MM.1S (cell line): ENCODE measurements at regions not wholly inside any gene's neighbourhood (a gene's known extent, or its start where the extent isn't known, plus 50 kb on each side); places are given as distances from the start of the nearest gene placed in this dataset.

Experiments
- DNase-seq: peaks from one replicate; pipeline ENCODE4 v3.0.0-alpha.2; 2015
- H2AFZ ChIP-seq: fragments of 300-600 bp; sonication (generic); 2 replicates; pipeline ENCODE4 v1.6.0; 2016; ENCODE audit warnings: antibody characterized with exemption, low read length
- H3F3A ChIP-seq: fragments of 300-600 bp; sonication (generic); 2 replicates; pipeline ENCODE4 v1.6.1; 2016; ENCODE audit warnings: mild to moderate bottlenecking, antibody characterized with exemption, low read length, moderate library complexity, mixed read lengths; ENCODE audit not compliant: insufficient read depth
- H3K27ac ChIP-seq: fragments of 300-600 bp; sonication (generic); 2 replicates; pipeline ENCODE4 v1.5.1; 2016; ENCODE audit warnings: mild to moderate bottlenecking, low read length
- H3K27me3 ChIP-seq: fragments of 300-600 bp; sonication (generic); replicated peaks from 2 replicates; pipeline ENCODE4 v1.6.0; 2016; ENCODE audit warnings: low read length; ENCODE audit not compliant: insufficient read depth
- H3K36me3 ChIP-seq: fragments of 300-600 bp; sonication (generic); replicated peaks from 2 replicates; pipeline ENCODE4 v1.6.1; 2016; ENCODE audit warnings: mild to moderate bottlenecking, low read length, mixed read lengths; ENCODE audit not compliant: insufficient read depth
- H3K4me1 ChIP-seq: fragments of 300-600 bp; sonication (generic); 2 replicates; pipeline ENCODE4 v1.6.1; 2016; ENCODE audit warnings: low read length, mixed read lengths
- H3K4me2 ChIP-seq: fragments of 300-600 bp; sonication (generic); 2 replicates; pipeline ENCODE4 v1.6.0; 2016; ENCODE audit warnings: low read depth, low read length
- H3K4me3 ChIP-seq: fragments of 300-600 bp; sonication (generic); 2 replicates; pipeline ENCODE4 v1.5.1; 2016; ENCODE audit warnings: low read length, mixed read lengths
- H3K79me2 ChIP-seq: fragments of 300-600 bp; sonication (generic); 2 replicates; pipeline ENCODE4 v1.6.1; 2016; ENCODE audit warnings: mixed run types, low read length, mixed read lengths
- H3K9ac ChIP-seq: fragments of 300-600 bp; sonication (generic); 2 replicates; pipeline ENCODE4 v1.6.1; 2016; ENCODE audit warnings: low read length, mixed read lengths
- H3K9me2 ChIP-seq: fragments of 300-600 bp; sonication (generic); replicated peaks from 2 replicates; pipeline ENCODE4 v1.6.1; 2016; ENCODE audit warnings: mild to moderate bottlenecking, low read length, mixed read lengths; ENCODE audit not compliant: insufficient read depth
- H3K9me3 ChIP-seq: fragments of 300-600 bp; sonication (generic); replicated peaks from 2 replicates; pipeline ENCODE4 v1.6.1; 2016; ENCODE audit warnings: mild to moderate bottlenecking, low read length, mixed read lengths; ENCODE audit not compliant: insufficient read depth
- H4K20me1 ChIP-seq: fragments of 300-600 bp; sonication (generic); 2 replicates; pipeline ENCODE4 v1.6.1; 2016; ENCODE audit warnings: mild to moderate bottlenecking, low read length, moderate library complexity, mixed read lengths; ENCODE audit not compliant: insufficient read depth
- CTCF ChIP-seq: fragments of 300-600 bp; sonication (generic); IDR thresholded peaks from 2 replicates; pipeline ENCODE4 v1.5.1; 2016; ENCODE audit warnings: antibody characterized with exemption, low read length, mixed read lengths
- EZH2 ChIP-seq: fragments of 300-600 bp; sonication (generic); optimal IDR thresholded peaks from 2 replicates; pipeline ENCODE3; 2017; ENCODE audit warnings: low read depth, mild to moderate bottlenecking, antibody characterized with exemption, low read length, mixed read lengths
- EZH2phosphoT487 ChIP-seq: fragments of 300-600 bp; sonication (generic); IDR thresholded peaks from 2 replicates; pipeline ENCODE4 v1.6.1; 2018; ENCODE audit warnings: antibody characterized with exemption, low read length

DNA sequence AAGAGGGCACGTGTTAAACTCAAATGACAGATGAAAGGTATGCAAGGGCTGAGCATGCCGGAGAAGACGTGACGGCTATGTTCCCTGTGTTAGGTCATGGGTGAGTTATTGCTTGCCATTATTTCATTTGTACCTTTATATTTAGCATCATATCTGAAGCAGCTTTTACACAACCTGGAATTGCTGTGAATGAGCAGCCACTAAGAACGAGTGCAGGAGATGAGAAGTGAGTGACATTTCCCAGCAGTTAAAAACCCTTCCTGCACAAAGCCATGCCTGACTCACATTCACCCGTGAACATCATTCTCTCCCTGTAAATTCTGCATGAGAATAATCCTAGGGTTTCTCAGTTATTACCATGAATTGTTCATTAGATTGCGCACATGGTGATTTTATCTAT, 433.2 kb upstream of the ZFP42 start:
- H3K9ac ChIP-seq = no peak overlapping the region
- no peak overlapping the region for H3K4me3 ChIP-seq
- H4K20me1 ChIP-seq = no peaks in the 10 kb centered on the region
- H3K79me2 ChIP-seq = no peaks in the 10 kb centered on the region
- H3K27me3 ChIP-seq = no peaks in the 10 kb centered on the region
- no peak overlapping the region for H3K4me2 ChIP-seq
- no peak overlapping the region for H2AFZ ChIP-seq
- H3K36me3 ChIP-seq = no peaks in the 10 kb centered on the region
- no peak for DNase-seq
- no peaks in the 10 kb centered on the region for H3K4me1 ChIP-seq
- H3K9me2 ChIP-seq = no peaks in the 10 kb centered on the region
- no peaks in the 10 kb centered on the region for H3K9me3 ChIP-seq
- no peak overlapping the region for H3K27ac ChIP-seq
- TF ChIP-seq EZH2phosphoT487 = no peak
- no peak for TF ChIP-seq EZH2
- TF ChIP-seq CTCF = no peak
- H3F3A ChIP-seq = no peaks in the 10 kb centered on the region

DNA sequence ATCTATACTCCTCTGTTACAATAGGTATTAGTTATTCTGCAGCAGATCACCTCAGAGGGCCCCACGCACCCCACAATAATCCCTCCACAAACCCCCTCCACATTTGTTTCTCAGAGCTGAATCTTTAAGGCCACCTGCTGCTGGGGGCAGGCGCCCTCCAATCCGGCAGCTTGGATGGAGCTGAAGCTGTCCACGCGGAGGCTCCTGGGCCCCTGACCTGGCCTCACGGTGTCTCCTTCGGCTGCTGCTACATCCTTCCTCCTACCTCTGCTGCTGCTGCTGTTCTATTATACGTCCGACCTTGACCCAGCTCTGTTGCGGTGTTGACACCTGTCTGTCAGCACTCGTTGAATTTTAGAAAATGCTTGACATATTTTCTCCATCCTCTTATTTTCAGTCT, 430.2 kb upstream of the ZFP42 start:
- TF ChIP-seq EZH2 (no peak), CTCF (no peak), EZH2phosphoT487 (no peak)
- Histone ChIP-seq H3K4me2 (no peak overlapping the region), H2AFZ (no peak overlapping the region), H4K20me1 (no peaks in the 10 kb centered on the region), H3K9ac (no peak overlapping the region), H3K9me3 (no peaks in the 10 kb centered on the region), H3K9me2 (no peaks in the 10 kb centered on the region), H3K4me1 (no peaks in the 10 kb centered on the region), H3K27ac (no peak overlapping the region), H3F3A (no peaks in the 10 kb centered on the region), H3K36me3 (no peaks in the 10 kb centered on the region), H3K27me3 (no peaks in the 10 kb centered on the region), H3K4me3 (no peak overlapping the region), H3K79me2 (no peaks in the 10 kb centered on the region)
- DNase-seq = no peak

DNA sequence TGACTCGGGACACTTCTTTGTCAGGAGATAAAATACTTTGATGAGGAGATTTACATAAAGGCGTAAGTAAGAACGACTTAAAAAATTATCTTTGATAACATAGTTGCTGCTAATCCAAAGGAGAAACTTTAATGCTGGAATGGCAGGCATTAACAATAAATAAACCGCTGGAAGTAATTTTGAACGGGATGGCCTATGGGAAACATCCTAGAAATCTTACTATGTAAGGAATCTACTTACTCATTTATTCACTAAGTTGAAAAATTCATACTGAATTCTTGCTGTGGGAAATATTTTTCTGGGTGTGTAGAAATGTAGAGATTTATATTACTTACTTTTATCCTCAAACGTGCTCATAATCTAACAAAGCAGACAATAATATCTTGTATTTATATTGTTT, 425.7 kb upstream of the ZFP42 start:
- Histone ChIP-seq H3K9me3 (no peaks in the 10 kb centered on the region), H3K27ac (no peak overlapping the region), H3K27me3 (no peaks in the 10 kb centered on the region), H3K4me2 (no peak overlapping the region), H3K79me2 (no peaks in the 10 kb centered on the region), H3K9me2 (no peaks in the 10 kb centered on the region), H3K36me3 (no peaks in the 10 kb centered on the region), H3K9ac (no peak overlapping the region), H2AFZ (no peak overlapping the region), H4K20me1 (no peaks in the 10 kb centered on the region), H3K4me1 (no peaks in the 10 kb centered on the region), H3K4me3 (no peak overlapping the region), H3F3A (no peaks in the 10 kb centered on the region)
- no peak for DNase-seq
- TF ChIP-seq EZH2phosphoT487 = no peak
- no peak for TF ChIP-seq CTCF

DNA sequence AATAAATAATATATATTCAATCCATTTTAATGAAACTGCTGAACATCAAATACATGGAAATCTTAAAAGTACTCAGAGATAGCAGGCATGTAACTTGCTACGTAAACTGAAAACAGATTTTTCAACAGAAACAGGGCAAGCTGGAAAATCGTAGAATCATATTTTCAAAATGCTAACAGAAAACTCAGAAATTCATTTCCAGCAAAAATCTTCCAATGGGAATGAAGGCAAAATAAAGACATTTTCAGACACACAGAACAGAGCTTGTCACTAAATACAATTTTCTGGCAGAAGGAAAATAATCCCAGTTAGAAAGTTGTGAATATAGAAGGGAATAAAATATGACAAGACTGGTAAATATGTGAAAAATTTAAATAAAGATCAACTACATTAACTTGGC, 419.9 kb upstream of the ZFP42 start:
- H3K36me3 ChIP-seq = no peaks in the 10 kb centered on the region
- H3K4me3 ChIP-seq = no peak overlapping the region
- DNase-seq = no peak
- H3K27me3 ChIP-seq = no peaks in the 10 kb centered on the region
- no peaks in the 10 kb centered on the region for H3K4me1 ChIP-seq
- no peaks in the 10 kb centered on the region for H3K79me2 ChIP-seq
- TF ChIP-seq EZH2 = no peak
- TF ChIP-seq CTCF = no peak
- H3K27ac ChIP-seq = no peak overlapping the region
- H3K4me2 ChIP-seq = no peak overlapping the region
- H3K9me3 ChIP-seq = no peaks in the 10 kb centered on the region
- H3F3A ChIP-seq = no peaks in the 10 kb centered on the region
- no peak overlapping the region for H3K9ac ChIP-seq
- H4K20me1 ChIP-seq = no peaks in the 10 kb centered on the region
- H3K9me2 ChIP-seq = no peaks in the 10 kb centered on the region
- no peak overlapping the region for H2AFZ ChIP-seq
